Spleen (tissue), 7 donors: ENCODE measurements at regions not wholly inside any gene's neighbourhood (a gene's known extent, or its start where the extent isn't known, plus 50 kb on each side); places are given as distances from the start of the nearest gene placed in this dataset.

Experiments
- POLR2A ChIP-seq, 3 donors: fragments of 450-650 bp; IDR thresholded peaks; one replicate each; pipeline ENCODE4 v1.5.1; 2017; ENCODE audit warnings: antibody characterized with exemption in 3 of 3, mild to moderate bottlenecking in 1 of 3
- POLR2AphosphoS5 ChIP-seq, 3 donors: sonication (generic); formaldehyde crosslinking; IDR thresholded peaks; one replicate each; pipeline ENCODE4 v1.5.1; 2017; ENCODE audit warnings: antibody characterized with exemption in 3 of 3
- TF ChIP-seq, protein P1 (sequence below), 11 experiments: fragments of 200-600 bp in 7 of 11; fragments of 450-650 bp in 4 of 11; sonication (generic) in 4 of 11; IDR thresholded peaks in 8 of 11; conservative IDR thresholded peaks in 3 of 11; 1 replicate in 7 of 11; 2 replicates in 4 of 11; pipeline versions ENCODE4 v1.4.0 to v1.8.0; 2016 to 2021; ENCODE audit warnings: antibody characterized with exemption in 11 of 11, inconsistent platforms in 4 of 11, mild to moderate bottlenecking in 1 of 11
- donor health status: DM: no; HTN: no; CAD: no; lungs with moderate emphysema.
- donor health status: DM: no; HTN: no; CAD: no.
- donor health status: DM: no; HTN: no; CAD: no.

DNA sequence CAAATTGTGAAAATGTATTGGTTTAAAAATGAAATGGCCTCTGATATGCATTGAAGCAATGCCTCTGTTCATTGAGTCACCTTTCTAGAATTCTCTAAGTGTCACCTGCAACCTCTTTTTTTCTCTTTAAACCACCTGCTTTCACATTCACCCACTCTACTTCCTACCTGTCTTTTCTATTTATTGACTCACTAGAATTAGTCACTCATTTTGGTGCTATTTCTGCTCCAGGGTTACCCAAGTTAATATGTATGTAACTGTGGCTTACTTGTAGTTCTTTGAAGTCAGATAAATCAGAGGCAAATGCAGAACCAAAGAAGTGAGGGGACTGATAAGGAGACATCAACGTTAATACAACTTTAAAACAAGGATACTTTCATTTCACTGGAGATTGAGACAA is 674.7 kb downstream of the CCSER2 start:
- TF ChIP-seq, protein P1, sequence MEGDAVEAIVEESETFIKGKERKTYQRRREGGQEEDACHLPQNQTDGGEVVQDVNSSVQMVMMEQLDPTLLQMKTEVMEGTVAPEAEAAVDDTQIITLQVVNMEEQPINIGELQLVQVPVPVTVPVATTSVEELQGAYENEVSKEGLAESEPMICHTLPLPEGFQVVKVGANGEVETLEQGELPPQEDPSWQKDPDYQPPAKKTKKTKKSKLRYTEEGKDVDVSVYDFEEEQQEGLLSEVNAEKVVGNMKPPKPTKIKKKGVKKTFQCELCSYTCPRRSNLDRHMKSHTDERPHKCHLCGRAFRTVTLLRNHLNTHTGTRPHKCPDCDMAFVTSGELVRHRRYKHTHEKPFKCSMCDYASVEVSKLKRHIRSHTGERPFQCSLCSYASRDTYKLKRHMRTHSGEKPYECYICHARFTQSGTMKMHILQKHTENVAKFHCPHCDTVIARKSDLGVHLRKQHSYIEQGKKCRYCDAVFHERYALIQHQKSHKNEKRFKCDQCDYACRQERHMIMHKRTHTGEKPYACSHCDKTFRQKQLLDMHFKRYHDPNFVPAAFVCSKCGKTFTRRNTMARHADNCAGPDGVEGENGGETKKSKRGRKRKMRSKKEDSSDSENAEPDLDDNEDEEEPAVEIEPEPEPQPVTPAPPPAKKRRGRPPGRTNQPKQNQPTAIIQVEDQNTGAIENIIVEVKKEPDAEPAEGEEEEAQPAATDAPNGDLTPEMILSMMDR (IDR thresholded peaks at IDR 0.05 in 8 of 11, conservative IDR thresholded peaks at IDR 0.05 in 3 of 11): no peak
- no peak for TF ChIP-seq POLR2A (IDR thresholded peaks at IDR 0.05)
- no peak for TF ChIP-seq POLR2AphosphoS5 (IDR thresholded peaks at IDR 0.05)
